SK-N-SH treated with all-trans-retinoic acid at 6 μM for 48 hours (cell line): ENCODE measurements at regions not wholly inside any gene's neighbourhood (a gene's known extent, or its start where the extent isn't known, plus 50 kb on each side); places are given as distances from the start of the nearest gene placed in this dataset.

Experiments used
- ATAC-seq: fragments of 200-7000 bp; cut with Tn5 transposase; 3 replicates; pipeline ENCODE4 v1.9.1; 2020; ENCODE audit warnings: mild to moderate bottlenecking, moderate library complexity
- ARNTL ChIP-seq: fragments of 450-650 bp; formaldehyde crosslinking; IDR thresholded peaks from 2 replicates; pipeline ENCODE4 v1.5.0; 2020; ENCODE audit warnings: low read depth, mild to moderate bottlenecking, moderate library complexity, borderline replicate concordance
- BACH2 ChIP-seq: fragments of 250-450 bp; sonication (Bioruptor Pico); IDR thresholded peaks from 2 replicates; pipeline ENCODE4 v1.9.0; 2021; ENCODE audit warnings: mild to moderate bottlenecking, borderline replicate concordance
- CREB5 ChIP-seq: fragments of 250-450 bp; sonication (Bioruptor Pico); IDR thresholded peaks from 2 replicates; pipeline ENCODE4 v1.5.1; 2020; ENCODE audit warnings: low read depth, mild to moderate bottlenecking, moderate library complexity
- CSRNP3 ChIP-seq: fragments of 250-450 bp; sonication (Bioruptor Pico); IDR thresholded peaks from 2 replicates; pipeline ENCODE4 v1.5.1; 2021; ENCODE audit warnings: mild to moderate bottlenecking, moderate library complexity
- GLIS3 ChIP-seq: fragments of 250-450 bp; sonication (Bioruptor Pico); IDR thresholded peaks from 2 replicates; pipeline ENCODE4 v1.5.0; 2020; ENCODE audit warnings: mild to moderate bottlenecking, moderate library complexity
- OSR1 ChIP-seq: fragments of 250-450 bp; sonication (Bioruptor Pico); IDR thresholded peaks from 2 replicates; pipeline ENCODE4 v1.8.0; 2022; ENCODE audit warnings: moderate library complexity, mild to moderate bottlenecking, inconsistent platforms
- PATZ1 ChIP-seq: fragments of 250-450 bp; sonication (Bioruptor Pico); IDR thresholded peaks from 2 replicates; pipeline ENCODE4 v1.8.0; 2020; ENCODE audit warnings: mild to moderate bottlenecking, moderate library complexity, borderline replicate concordance
- POU6F1 ChIP-seq: fragments of 250-450 bp; sonication (Bioruptor Pico); IDR thresholded peaks from 2 replicates; pipeline ENCODE4 v1.8.0; 2021; ENCODE audit warnings: low read depth, mild to moderate bottlenecking, moderate library complexity, borderline replicate concordance
- PPARA ChIP-seq: fragments of 250-450 bp; sonication (Bioruptor Pico); IDR thresholded peaks from 2 replicates; pipeline ENCODE4 v1.5.0; 2020; ENCODE audit warnings: mild to moderate bottlenecking, borderline replicate concordance
- RARB ChIP-seq: fragments of 250-450 bp; sonication (Bioruptor Pico); IDR thresholded peaks from 2 replicates; pipeline ENCODE4 v1.8.0; 2021; ENCODE audit warnings: mild to moderate bottlenecking, moderate library complexity
- SNAI2 ChIP-seq: fragments of 250-450 bp; sonication (Bioruptor Pico); IDR thresholded peaks from 2 replicates; pipeline ENCODE4 v1.5.0; 2020; ENCODE audit warnings: mild to moderate bottlenecking, moderate library complexity
- TCF4 ChIP-seq: fragments of 250-450 bp; sonication (Bioruptor Pico); IDR thresholded peaks from 2 replicates; pipeline ENCODE4 v1.8.0; 2021; ENCODE audit warnings: mild to moderate bottlenecking, moderate library complexity, borderline replicate concordance
- TOX ChIP-seq: fragments of 250-450 bp; sonication (Bioruptor Pico); IDR thresholded peaks from 2 replicates; pipeline ENCODE4 v1.8.0; 2021; ENCODE audit warnings: mild to moderate bottlenecking, moderate library complexity, borderline replicate concordance
- TSHZ2 ChIP-seq: fragments of 250-450 bp; sonication (Bioruptor Pico); IDR thresholded peaks from 2 replicates; pipeline ENCODE4 v1.5.0; 2020; ENCODE audit warnings: mild to moderate bottlenecking, moderate library complexity
- ZC3H10 ChIP-seq: fragments of 250-450 bp; sonication (Bioruptor Pico); IDR thresholded peaks from 2 replicates; pipeline ENCODE4 v1.5.1; 2021; ENCODE audit warnings: mild to moderate bottlenecking, moderate library complexity
- ZFP3 ChIP-seq: fragments of 250-450 bp; sonication (Bioruptor Pico); IDR thresholded peaks from 2 replicates; pipeline ENCODE4 v1.5.0; 2020; ENCODE audit warnings: mild to moderate bottlenecking, moderate library complexity
- ZFP30 ChIP-seq: fragments of 450-650 bp; formaldehyde crosslinking; IDR thresholded peaks from 2 replicates; pipeline ENCODE4 v1.5.0; 2022; ENCODE audit warnings: mild to moderate bottlenecking, moderate library complexity
- ZNF565 ChIP-seq: fragments of 450-650 bp; formaldehyde crosslinking; conservative IDR thresholded peaks from 2 replicates; pipeline ENCODE4 v1.5.0; 2020; ENCODE audit warnings: low read depth, mild to moderate bottlenecking, moderate library complexity
- ZNF70 ChIP-seq: fragments of 450-650 bp; formaldehyde crosslinking; IDR thresholded peaks from 2 replicates; pipeline ENCODE4 v1.5.0; 2020; ENCODE audit warnings: mild to moderate bottlenecking, moderate library complexity
- ZNF8 ChIP-seq: fragments of 450-650 bp; formaldehyde crosslinking; IDR thresholded peaks from 2 replicates; pipeline ENCODE4 v1.5.0; 2020; ENCODE audit warnings: mild to moderate bottlenecking, moderate library complexity

- TF ChIP-seq PATZ1 (CRISPR knock-in tag) = no peak
- no peak for TF ChIP-seq ZFP3 (CRISPR knock-in tag)
- no peak for TF ChIP-seq RARB (CRISPR knock-in tag)
- no peak for TF ChIP-seq ZC3H10 (CRISPR knock-in tag)
- no peak for TF ChIP-seq ZFP30 (CRISPR knock-in tag)
- no peak for TF ChIP-seq OSR1 (CRISPR knock-in tag)
- no peak for TF ChIP-seq ZNF565
- no peak for TF ChIP-seq SNAI2 (CRISPR knock-in tag)
- no peak for TF ChIP-seq PPARA (CRISPR knock-in tag)
- no peak for TF ChIP-seq ARNTL (CRISPR knock-in tag)
- no peak for TF ChIP-seq TOX (CRISPR knock-in tag)
- TF ChIP-seq ZNF8 (CRISPR knock-in tag) = no peak
- no peak for TF ChIP-seq POU6F1 (CRISPR knock-in tag)
- no peak for TF ChIP-seq CSRNP3
- TF ChIP-seq GLIS3 = no peak
- no peak for TF ChIP-seq TSHZ2
- no peak for TF ChIP-seq ZNF70
Observed at GRCh38 chr16:64426131-64426666, 695.7 kb downstream of the CDH11 start.

GRCh38 chr16:64425381-64425780, 696.5 kb downstream of the CDH11 start:
- TF ChIP-seq CSRNP3 = no peak
- TF ChIP-seq OSR1 (CRISPR knock-in tag) = no peak
- TF ChIP-seq GLIS3 = no peak
- no peak for ATAC-seq

More at GRCh38 chr16:64426131-64426666, 695.7 kb downstream of the CDH11 start:
- ATAC-seq = no peak

GRCh38 chr16:64422259-64422658, 699.6 kb downstream of the CDH11 start:
- TF ChIP-seq TCF4 (CRISPR knock-in tag) (no peak), ZNF565 (no peak), RARB (CRISPR knock-in tag) (no peak), BACH2 (CRISPR knock-in tag) (no peak), PPARA (CRISPR knock-in tag) (no peak), CREB5 (CRISPR knock-in tag) (no peak)
- ATAC-seq = no peak
